ENCODE measurements at regions not wholly inside any gene's neighbourhood (a gene's known extent, or its start where the extent isn't known, plus 50 kb on each side); places are given as distances from the start of the nearest gene placed in this dataset.

GRCh38 chr4:60088807-60089486 lies 1111.2 kb upstream of the ADGRL3 start:
- in situ Hi-C loops (cut with MboI; ENCODE audit: low sequenced_read_pairs), result no loop called here
- H3K4me1 ChIP-seq, result peaks cover 7% of the 10 kb centered on the region
- H3K9me3 ChIP-seq, result no peaks in the 10 kb centered on the region
- no peaks in the 10 kb centered on the region for H3K36me3 ChIP-seq (replicated peaks)
- no peaks in the 10 kb centered on the region for H3K27me3 ChIP-seq (ENCODE audit: low read depth)
- DNase-seq (ENCODE audit: low spot score in 2 of 2), result peak in 1 of 2 experiments; percentile 23
- H3K4me3 ChIP-seq, result no peak overlapping the region

GRCh38 chr4:60089546-60090273 lies 1110.4 kb upstream of the ADGRL3 start:
- Histone ChIP-seq H3K4me1 (peaks cover 7% of the 10 kb centered on the region), H3K27me3 (ENCODE audit: low read depth) (no peaks in the 10 kb centered on the region), H3K9me3 (no peaks in the 10 kb centered on the region), H3K4me3 (no peak overlapping the region), H3K36me3 (replicated peaks) (no peaks in the 10 kb centered on the region)
- in situ Hi-C loops (cut with MboI; ENCODE audit: low sequenced_read_pairs), result no loop called here
- no peak for DNase-seq (ENCODE audit: low spot score in 2 of 2)

GRCh38 chr4:60096676-60097075 lies 1103.5 kb upstream of the ADGRL3 start:
- DNase-seq (ENCODE audit: low spot score in 2 of 2), result no peak
- in situ Hi-C loops (cut with MboI; ENCODE audit: low sequenced_read_pairs), result no loop called here
- H3K4me1 ChIP-seq, result no peaks in the 10 kb centered on the region
- no peaks in the 10 kb centered on the region for H3K36me3 ChIP-seq (replicated peaks)
- no peaks in the 10 kb centered on the region for H3K27me3 ChIP-seq (ENCODE audit: low read depth)
- no peak overlapping the region for H3K4me3 ChIP-seq
- no peaks in the 10 kb centered on the region for H3K9me3 ChIP-seq

GRCh38 chr4:60116592-60116991 lies 1083.5 kb upstream of the ADGRL3 start:
- in situ Hi-C loops (cut with MboI; ENCODE audit: low sequenced_read_pairs), result no loop called here
- DNase-seq (ENCODE audit: low spot score in 2 of 2), result no peak
- Histone ChIP-seq H3K36me3 (replicated peaks) (no peaks in the 10 kb centered on the region), H3K27me3 (ENCODE audit: low read depth) (no peaks in the 10 kb centered on the region), H3K4me1 (no peaks in the 10 kb centered on the region), H3K9me3 (no peaks in the 10 kb centered on the region), H3K4me3 (no peak overlapping the region)

GRCh38 chr4:60117726-60118323 lies 1082.3 kb upstream of the ADGRL3 start:
- in situ Hi-C loops (cut with MboI; ENCODE audit: low sequenced_read_pairs), result no loop called here

GRCh38 chr4:60122820-60123219 lies 1077.3 kb upstream of the ADGRL3 start:
- Histone ChIP-seq H3K27me3 (ENCODE audit: low read depth) (no peaks in the 10 kb centered on the region), H3K9me3 (no peaks in the 10 kb centered on the region), H3K4me3 (no peak overlapping the region), H3K36me3 (replicated peaks) (no peaks in the 10 kb centered on the region), H3K4me1 (no peaks in the 10 kb centered on the region)
- DNase-seq (ENCODE audit: low spot score in 2 of 2), result no peak
- in situ Hi-C loops (cut with MboI; ENCODE audit: low sequenced_read_pairs), result no loop called here

More at GRCh38 chr4:60117726-60118323, 1082.3 kb upstream of the ADGRL3 start:
- Histone ChIP-seq H3K36me3 (replicated peaks) (no peaks in the 10 kb centered on the region), H3K9me3 (no peaks in the 10 kb centered on the region), H3K4me3 (no peak overlapping the region), H3K27me3 (ENCODE audit: low read depth) (no peaks in the 10 kb centered on the region), H3K4me1 (no peaks in the 10 kb centered on the region)
- no peak for DNase-seq (ENCODE audit: low spot score in 2 of 2)

- in situ Hi-C loops (cut with MboI; ENCODE audit: low sequenced_read_pairs), result no loop called here
- Histone ChIP-seq H3K4me3 (no peak overlapping the region), H3K9me3 (no peaks in the 10 kb centered on the region), H3K27me3 (ENCODE audit: low read depth) (no peaks in the 10 kb centered on the region), H3K36me3 (replicated peaks) (no peaks in the 10 kb centered on the region), H3K4me1 (peaks cover 6% of the 10 kb centered on the region; the same call in 1 of the 2 replicates)
- no peak for DNase-seq (ENCODE audit: low spot score in 2 of 2)
Measured at GRCh38 chr4:60128888-60129287, 1071.2 kb upstream of the ADGRL3 start.

- in situ Hi-C loops (cut with MboI; ENCODE audit: low sequenced_read_pairs), result no loop called here
- H3K36me3 ChIP-seq (replicated peaks), result no peaks in the 10 kb centered on the region
Measured at GRCh38 chr4:60129740-60130139, 1070.4 kb upstream of the ADGRL3 start.

GRCh38 chr4:60133375-60133774 lies 1066.8 kb upstream of the ADGRL3 start:
- in situ Hi-C loops (cut with MboI; ENCODE audit: low sequenced_read_pairs), result no loop called here
- DNase-seq (ENCODE audit: low spot score in 2 of 2), result no peak
- H3K27me3 ChIP-seq (ENCODE audit: low read depth), result no peaks in the 10 kb centered on the region
- no peaks in the 10 kb centered on the region for H3K36me3 ChIP-seq (replicated peaks)
- H3K9me3 ChIP-seq, result no peaks in the 10 kb centered on the region
- no peak overlapping the region for H3K4me3 ChIP-seq
- peaks cover 6% of the 10 kb centered on the region; the same call in 1 of the 2 replicates for H3K4me1 ChIP-seq

More at GRCh38 chr4:60129740-60130139, 1070.4 kb upstream of the ADGRL3 start:
- DNase-seq (ENCODE audit: low spot score in 2 of 2), result no peak
- H3K4me3 ChIP-seq, result no peak overlapping the region
- no peaks in the 10 kb centered on the region for H3K27me3 ChIP-seq (ENCODE audit: low read depth)
- no peaks in the 10 kb centered on the region for H3K9me3 ChIP-seq
- peaks cover 6% of the 10 kb centered on the region; the same call in 1 of the 2 replicates for H3K4me1 ChIP-seq

- DNase-seq (ENCODE audit: low spot score in 2 of 2), result no peak
- Histone ChIP-seq H3K4me1 (peaks cover 6% of the 10 kb centered on the region; the same call in 1 of the 2 replicates), H3K4me3 (no peak overlapping the region), H3K27me3 (ENCODE audit: low read depth) (no peaks in the 10 kb centered on the region), H3K9me3 (no peaks in the 10 kb centered on the region), H3K36me3 (replicated peaks) (no peaks in the 10 kb centered on the region)
- in situ Hi-C loops (cut with MboI; ENCODE audit: low sequenced_read_pairs), result no loop called here
Measured at GRCh38 chr4:60134099-60134498, 1066.0 kb upstream of the ADGRL3 start.

- DNase-seq (ENCODE audit: low spot score in 2 of 2), result no peak
- in situ Hi-C loops (cut with MboI; ENCODE audit: low sequenced_read_pairs), result no loop called here
Measured at GRCh38 chr4:60155088-60155487, 1045.0 kb upstream of the ADGRL3 start.

GRCh38 chr4:60173103-60173502 lies 1027.0 kb upstream of the ADGRL3 start:
- H3K4me3 ChIP-seq, result no peak overlapping the region
- no peak for DNase-seq (ENCODE audit: low spot score in 2 of 2)
- no peaks in the 10 kb centered on the region for H3K36me3 ChIP-seq (replicated peaks)
- in situ Hi-C loops (cut with MboI; ENCODE audit: low sequenced_read_pairs), result no loop called here
- H3K4me1 ChIP-seq, result no peaks in the 10 kb centered on the region
- H3K9me3 ChIP-seq, result no peaks in the 10 kb centered on the region
- no peaks in the 10 kb centered on the region for H3K27me3 ChIP-seq (ENCODE audit: low read depth)

More at GRCh38 chr4:60155088-60155487, 1045.0 kb upstream of the ADGRL3 start:
- Histone ChIP-seq H3K4me1 (no peaks in the 10 kb centered on the region), H3K9me3 (no peaks in the 10 kb centered on the region), H3K4me3 (no peak overlapping the region), H3K36me3 (replicated peaks) (no peaks in the 10 kb centered on the region), H3K27me3 (ENCODE audit: low read depth) (no peaks in the 10 kb centered on the region)

- Histone ChIP-seq H3K4me1 (no peaks in the 10 kb centered on the region), H3K36me3 (replicated peaks) (no peaks in the 10 kb centered on the region), H3K27me3 (ENCODE audit: low read depth) (no peaks in the 10 kb centered on the region), H3K9me3 (no peaks in the 10 kb centered on the region), H3K4me3 (no peak overlapping the region)
- in situ Hi-C loops (cut with MboI; ENCODE audit: low sequenced_read_pairs), result no loop called here
- DNase-seq (ENCODE audit: low spot score in 2 of 2), result no peak
Measured at GRCh38 chr4:60173718-60174117, 1026.4 kb upstream of the ADGRL3 start.

GRCh38 chr4:60175241-60175640 lies 1024.9 kb upstream of the ADGRL3 start:
- Histone ChIP-seq H3K9me3 (no peaks in the 10 kb centered on the region), H3K4me3 (no peak overlapping the region), H3K4me1 (no peaks in the 10 kb centered on the region), H3K36me3 (replicated peaks) (no peaks in the 10 kb centered on the region), H3K27me3 (ENCODE audit: low read depth) (no peaks in the 10 kb centered on the region)
- in situ Hi-C loops (cut with MboI; ENCODE audit: low sequenced_read_pairs), result no loop called here
- no peak for DNase-seq (ENCODE audit: low spot score in 2 of 2)
